GM10248 (cell line): ENCODE measurements at regions not wholly inside any gene's neighbourhood (a gene's known extent, or its start where the extent isn't known, plus 50 kb on each side); places are given as distances from the start of the nearest gene placed in this dataset.

Source experiments
- CTCF ChIA-PET: fragments of 300-600 bp; sonication (Branson Sonifier 250); formaldehyde crosslinking; extraction: SDS; loops from one replicate; lab custom pipeline; 2021; ENCODE audit warnings: antibody characterized with exemption; lab: Yijun Ruan, JAX
- POLR2A ChIA-PET: fragments of 350-650 bp; sonication (Branson Sonifier 250); formaldehyde crosslinking; extraction: SDS; loops from one replicate; lab custom pipeline; 2020; ENCODE audit warnings: antibody characterized with exemption; lab: Yijun Ruan, JAX
- DNase-seq: peaks from one replicate; pipeline ENCODE4 v3.0.0; 2012; ENCODE audit errors: extremely low spot score
- TF ChIP-seq, protein P1 (sequence below): IDR thresholded peaks from 2 replicates; pipeline ENCODE4 v1.5.1; 2012; ENCODE audit warnings: mild to moderate bottlenecking, low read depth; ENCODE audit errors: extremely low read depth, missing control alignments, control extremely low read depth

DNA sequence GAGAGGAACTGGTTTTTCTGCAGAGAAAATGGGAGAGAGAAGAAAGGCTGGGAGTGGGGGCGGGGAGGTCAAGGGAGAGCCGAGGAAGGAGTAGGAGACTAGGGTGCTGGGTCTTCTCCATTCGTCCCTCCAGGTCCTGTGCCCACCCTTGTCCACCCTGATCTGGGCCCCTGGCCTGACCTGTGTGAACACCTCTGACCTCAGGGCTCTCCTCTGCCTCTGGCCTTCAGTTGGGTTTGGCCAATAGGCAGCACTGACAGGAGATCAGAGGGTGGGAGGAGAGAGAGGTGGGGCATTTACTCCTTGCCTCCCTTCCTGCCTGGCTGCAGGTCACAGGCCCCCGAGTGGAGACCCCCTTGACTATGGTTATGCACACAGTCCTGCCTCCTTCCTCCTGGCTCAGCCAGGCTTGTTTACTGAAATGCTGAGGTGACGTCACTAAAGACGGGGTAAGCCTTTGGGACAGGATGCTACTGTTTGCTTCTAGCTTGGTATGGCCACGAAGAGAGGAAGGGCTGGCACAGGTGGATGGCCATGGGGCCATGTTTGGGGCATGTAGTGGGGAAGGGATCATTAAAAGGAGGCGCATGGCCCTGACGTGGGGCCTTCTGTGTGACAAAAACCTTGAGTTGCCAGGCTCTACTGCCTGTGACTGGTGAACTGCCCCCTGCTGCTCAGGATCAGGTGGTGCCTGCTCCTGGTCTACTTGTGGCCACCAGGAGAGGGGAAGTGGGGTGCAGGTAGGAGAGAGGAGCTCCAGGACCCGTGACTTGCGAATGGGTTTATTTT, 248.7 kb upstream of the CSF3R start:
- ChIA-PET CTCF (no interaction called here), POLR2A (no interaction called here)
- TF ChIP-seq, protein P1, sequence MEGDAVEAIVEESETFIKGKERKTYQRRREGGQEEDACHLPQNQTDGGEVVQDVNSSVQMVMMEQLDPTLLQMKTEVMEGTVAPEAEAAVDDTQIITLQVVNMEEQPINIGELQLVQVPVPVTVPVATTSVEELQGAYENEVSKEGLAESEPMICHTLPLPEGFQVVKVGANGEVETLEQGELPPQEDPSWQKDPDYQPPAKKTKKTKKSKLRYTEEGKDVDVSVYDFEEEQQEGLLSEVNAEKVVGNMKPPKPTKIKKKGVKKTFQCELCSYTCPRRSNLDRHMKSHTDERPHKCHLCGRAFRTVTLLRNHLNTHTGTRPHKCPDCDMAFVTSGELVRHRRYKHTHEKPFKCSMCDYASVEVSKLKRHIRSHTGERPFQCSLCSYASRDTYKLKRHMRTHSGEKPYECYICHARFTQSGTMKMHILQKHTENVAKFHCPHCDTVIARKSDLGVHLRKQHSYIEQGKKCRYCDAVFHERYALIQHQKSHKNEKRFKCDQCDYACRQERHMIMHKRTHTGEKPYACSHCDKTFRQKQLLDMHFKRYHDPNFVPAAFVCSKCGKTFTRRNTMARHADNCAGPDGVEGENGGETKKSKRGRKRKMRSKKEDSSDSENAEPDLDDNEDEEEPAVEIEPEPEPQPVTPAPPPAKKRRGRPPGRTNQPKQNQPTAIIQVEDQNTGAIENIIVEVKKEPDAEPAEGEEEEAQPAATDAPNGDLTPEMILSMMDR: peak; percentile 8

GRCh38 chr1:36730599-36730998, 247.9 kb upstream of the CSF3R start:
- CTCF ChIA-PET: no interaction called here

More for the DNA sequence above, 248.7 kb upstream of the CSF3R start:
- no peak for DNase-seq

DNA sequence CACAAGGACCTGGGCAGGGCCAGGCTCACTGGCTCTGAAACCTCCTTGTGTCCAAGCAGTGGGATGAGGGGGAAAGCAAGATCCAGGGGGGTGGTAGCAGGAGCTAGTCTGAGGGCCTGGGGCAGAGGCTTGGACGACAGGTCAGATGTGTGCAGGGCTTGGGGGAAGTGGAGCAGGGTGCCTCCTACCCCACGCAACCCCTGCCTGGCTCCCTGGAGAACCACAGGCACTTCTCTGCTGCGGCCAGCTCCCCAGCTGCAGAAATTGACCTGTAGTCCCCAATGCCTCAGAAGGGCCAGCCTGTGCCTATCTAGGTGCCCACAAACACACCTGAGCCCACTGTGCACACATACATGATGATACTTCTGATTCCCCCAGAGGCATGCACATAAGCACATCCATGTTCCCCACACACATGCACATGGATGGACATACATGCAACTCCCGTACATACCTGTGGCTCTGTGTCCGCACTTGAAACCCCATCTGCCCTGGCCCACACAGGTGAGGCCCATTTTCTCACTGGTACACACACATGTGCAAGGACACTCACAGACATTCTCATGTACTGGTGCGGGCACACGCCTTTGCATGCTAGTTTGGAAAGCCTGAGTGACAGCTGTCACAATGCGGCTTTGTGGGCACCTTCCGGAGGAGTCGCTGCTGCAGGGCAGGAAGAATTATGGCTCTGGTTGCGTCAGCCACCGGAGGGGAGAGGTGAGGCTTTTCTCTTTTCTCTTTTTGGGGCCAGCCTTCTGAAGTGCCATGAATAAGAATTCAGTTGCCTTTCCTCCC, 247.2 kb upstream of the CSF3R start:
- CTCF ChIA-PET: interaction anchor here (1.3 kb wide), 1 partner anchor 14 kb away, joined by 5 read pairs; no protein-coding TSS in a partner anchor
- POLR2A ChIA-PET: no interaction called here
- DNase-seq: no peak
- TF ChIP-seq, protein P1: no peak

More at GRCh38 chr1:36730599-36730998, 247.9 kb upstream of the CSF3R start:
- TF ChIP-seq, protein P1: no peak
- no peak for DNase-seq
- POLR2A ChIA-PET: no interaction called here

DNA sequence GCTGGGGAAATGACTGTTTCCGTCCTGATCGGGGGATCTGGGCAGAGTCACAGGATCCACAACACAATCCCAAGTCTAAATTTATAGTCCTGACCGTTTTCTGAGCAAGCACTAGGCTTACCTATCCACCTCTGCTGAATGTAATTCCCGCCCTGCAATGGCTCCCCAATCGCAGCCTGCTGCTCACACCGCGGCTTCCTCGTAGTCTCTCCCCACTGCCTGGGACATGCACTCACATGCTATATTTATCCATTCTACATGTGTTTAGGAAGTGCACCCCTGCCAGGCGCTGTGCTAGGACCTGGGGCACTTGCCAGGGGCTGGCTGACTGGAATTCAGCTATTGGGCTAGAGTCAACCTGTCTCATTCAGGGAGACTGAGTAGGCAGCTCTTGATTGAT, 246.6 kb upstream of the CSF3R start:
- no peak for DNase-seq
- CTCF ChIA-PET: interaction anchor here (1.3 kb wide), 1 partner anchor 13 kb away, joined by 5 read pairs; no protein-coding TSS in a partner anchor
- POLR2A ChIA-PET: no interaction called here
- TF ChIP-seq, protein P1: no peak

GRCh38 chr1:36728846-36729245, 246.1 kb upstream of the CSF3R start:
- no peak for DNase-seq
- TF ChIP-seq, protein P1: no peak
- ChIA-PET CTCF (interaction anchor here (1.3 kb wide), 1 partner anchor 13 kb away, joined by 5 read pairs; no protein-coding TSS in a partner anchor), POLR2A (no interaction called here)

GRCh38 chr1:36728051-36728450, 245.3 kb upstream of the CSF3R start:
- CTCF ChIA-PET: no interaction called here
- POLR2A ChIA-PET: no interaction called here
- DNase-seq: no peak
- TF ChIP-seq, protein P1: no peak
